ENCODE measurements at regions not wholly inside any gene's neighbourhood (a gene's known extent, or its start where the extent isn't known, plus 50 kb on each side); places are given as distances from the start of the nearest gene placed in this dataset.

GRCh38 chr4:45155081-45155777, 428.9 kb upstream of the GNPDA2 start:
- Histone ChIP-seq H3K4me1 (no peaks in the 10 kb centered on the region), H3K9me3 (no peaks in the 10 kb centered on the region), H3K27me3 (no peaks in the 10 kb centered on the region), H3K36me3 (no peaks in the 10 kb centered on the region), H3K4me3 (no peak overlapping the region), H3K27ac (no peak overlapping the region)
- intact Hi-C loops (cut with DNase I; ENCODE audit: low total_unique reads), result no loop called here
- no peak for DNase-seq
- no peak for TF ChIP-seq CTCF (IDR thresholded peaks at IDR 0.05)
- TF ChIP-seq POLR2A (IDR thresholded peaks at IDR 0.05), result no peak

- no peak for DNase-seq
- no peaks in the 10 kb centered on the region for H3K4me1 ChIP-seq
- no peak overlapping the region for H3K4me3 ChIP-seq
- no peak overlapping the region for H3K27ac ChIP-seq
- intact Hi-C loops (cut with DNase I; ENCODE audit: low total_unique reads), result no loop called here
- H3K9me3 ChIP-seq, result no peaks in the 10 kb centered on the region
- no peak for TF ChIP-seq POLR2A (IDR thresholded peaks at IDR 0.05)
- no peak for TF ChIP-seq CTCF (IDR thresholded peaks at IDR 0.05)
- no peaks in the 10 kb centered on the region for H3K27me3 ChIP-seq
- no peaks in the 10 kb centered on the region for H3K36me3 ChIP-seq
These were observed 421.5 kb upstream of the GNPDA2 start for GRCh38 chr4:45147866-45148265.

- Histone ChIP-seq H3K36me3 (no peaks in the 10 kb centered on the region), H3K4me1 (no peaks in the 10 kb centered on the region), H3K27me3 (no peaks in the 10 kb centered on the region), H3K9me3 (no peaks in the 10 kb centered on the region), H3K27ac (no peak overlapping the region), H3K4me3 (no peak overlapping the region)
- intact Hi-C loops (cut with DNase I; ENCODE audit: low total_unique reads), result no loop called here
- TF ChIP-seq CTCF (IDR thresholded peaks at IDR 0.05) (no peak), POLR2A (IDR thresholded peaks at IDR 0.05) (no peak)
- DNase-seq, result no peak
These were observed 404.7 kb upstream of the GNPDA2 start for GRCh38 chr4:45131020-45131419.

GRCh38 chr4:45122406-45122805, 396.1 kb upstream of the GNPDA2 start:
- H3K36me3 ChIP-seq, result no peaks in the 10 kb centered on the region
- no peak overlapping the region for H3K27ac ChIP-seq
- H3K27me3 ChIP-seq, result no peaks in the 10 kb centered on the region
- no peak overlapping the region for H3K4me3 ChIP-seq
- no peak for DNase-seq
- H3K9me3 ChIP-seq, result no peaks in the 10 kb centered on the region
- intact Hi-C loops (cut with DNase I; ENCODE audit: low total_unique reads), result no loop called here
- no peak for TF ChIP-seq POLR2A (IDR thresholded peaks at IDR 0.05)
- no peak for TF ChIP-seq CTCF (IDR thresholded peaks at IDR 0.05)
- no peaks in the 10 kb centered on the region for H3K4me1 ChIP-seq

GRCh38 chr4:45121426-45121975, 395.1 kb upstream of the GNPDA2 start:
- Histone ChIP-seq H3K4me3 (no peak overlapping the region), H3K9me3 (no peaks in the 10 kb centered on the region), H3K36me3 (no peaks in the 10 kb centered on the region), H3K27me3 (no peaks in the 10 kb centered on the region), H3K4me1 (no peaks in the 10 kb centered on the region), H3K27ac (no peak overlapping the region)
- TF ChIP-seq POLR2A (IDR thresholded peaks at IDR 0.05) (no peak), CTCF (IDR thresholded peaks at IDR 0.05) (no peak)
- no peak for DNase-seq
- intact Hi-C loops (cut with DNase I; ENCODE audit: low total_unique reads), result no loop called here

All from uterus (tissue), 3 donors.